OCI-LY3 (cell line): ENCODE measurements at regions not wholly inside any gene's neighbourhood (a gene's known extent, or its start where the extent isn't known, plus 50 kb on each side); places are given as distances from the start of the nearest gene placed in this dataset.

Source experiments
- H2AFZ ChIP-seq: fragments of 200-600, 300-600 bp; shearing (Covaris generic); 2 replicates; pipeline ENCODE4 v1.6.0; 2014; ENCODE audit warnings: antibody characterized with exemption, low read depth, low read length
- H3K27ac ChIP-seq: fragments of 200-600, 300-600 bp; sonication (generic); 2 replicates; pipeline ENCODE4 v1.5.1; 2014; ENCODE audit warnings: mild to moderate bottlenecking, low read length, moderate library complexity, mixed read lengths
- H3K27me3 ChIP-seq: fragments of 200-600, 300-600 bp; sonication (generic); 2 replicates; pipeline ENCODE4 v1.6.1; 2014; ENCODE audit warnings: low read depth, low read length, mixed read lengths
- H3K36me3 ChIP-seq: fragments of 200-600, 300-600 bp; sonication (generic); replicated peaks from 2 replicates; pipeline ENCODE3; 2014; ENCODE audit warnings: low read depth, low read length, mixed read lengths
- H3K4me1 ChIP-seq: fragments of 300-600, 200-600 bp; sonication (generic); 2 replicates; pipeline ENCODE4 v1.6.1; 2014; ENCODE audit warnings: low read length, mixed read lengths
- H3K4me2 ChIP-seq: fragments of 200-600, 300-600 bp; sonication (generic); 2 replicates; pipeline ENCODE4 v1.6.1; 2014; ENCODE audit warnings: low read length, mixed read lengths
- H3K4me3 ChIP-seq: fragments of 300-600, 200-600 bp; sonication (generic); 2 replicates; pipeline ENCODE4 v1.5.1; 2014; ENCODE audit warnings: antibody characterized with exemption, mild to moderate bottlenecking, low read length, moderate library complexity
- H3K79me2 ChIP-seq: fragments of 300-600, 200-600 bp; shearing (Covaris generic); 2 replicates; pipeline ENCODE4 v1.6.1; 2014; ENCODE audit warnings: mild to moderate bottlenecking, low read length, mixed read lengths
- H3K9ac ChIP-seq: fragments of 300-600, 200-600 bp; shearing (Covaris generic); 2 replicates; pipeline ENCODE4 v1.6.0; 2014; ENCODE audit warnings: mild to moderate bottlenecking, low read length, moderate library complexity
- H3K9me3 ChIP-seq: fragments of 200-600, 300-600 bp; shearing (Covaris generic); 2 replicates; pipeline ENCODE4 v1.6.1; 2014; ENCODE audit warnings: low read length, mixed read lengths; ENCODE audit not compliant: insufficient read depth
- H4K20me1 ChIP-seq: fragments of 200-600, 300-600 bp; sonication (generic); 2 replicates; pipeline ENCODE4 v1.6.1; 2016; ENCODE audit warnings: low read length, mixed read lengths; ENCODE audit not compliant: insufficient read depth
- CTCF ChIP-seq: fragments of 200-600, 300-600 bp; sonication (generic); IDR thresholded peaks from 2 replicates; pipeline ENCODE4 v1.5.1; 2014; ENCODE audit warnings: antibody characterized with exemption, low read length, low read depth
- EZH2phosphoT487 ChIP-seq: fragments of 200-600 bp; shearing (Covaris generic); IDR thresholded peaks from 2 replicates; pipeline ENCODE4 v1.6.1; 2018; ENCODE audit warnings: antibody characterized with exemption, mixed run types, low read depth

GRCh38 chr4:35175487-35175886, 1068.8 kb downstream of the ARAP2 start:
- Histone ChIP-seq H3K27me3 (no peaks in the 10 kb centered on the region), H3K4me2 (no peak overlapping the region)
- TF ChIP-seq EZH2phosphoT487 (no peak), CTCF (no peak)

GRCh38 chr4:35175894-35176293, 1068.4 kb downstream of the ARAP2 start:
- no peak overlapping the region for H3K9ac ChIP-seq
- no peak overlapping the region for H2AFZ ChIP-seq
- no peaks in the 10 kb centered on the region for H3K27me3 ChIP-seq
- no peak overlapping the region for H3K4me2 ChIP-seq
- no peaks in the 10 kb centered on the region for H3K9me3 ChIP-seq
- no peak overlapping the region for H3K4me3 ChIP-seq
- no peaks in the 10 kb centered on the region for H4K20me1 ChIP-seq
- TF ChIP-seq EZH2phosphoT487 (no peak), CTCF (no peak)
- H3K4me1 ChIP-seq: no peaks in the 10 kb centered on the region
- no peaks in the 10 kb centered on the region for H3K36me3 ChIP-seq
- no peak overlapping the region for H3K27ac ChIP-seq
- H3K79me2 ChIP-seq: no peaks in the 10 kb centered on the region

More at GRCh38 chr4:35175487-35175886, 1068.8 kb downstream of the ARAP2 start:
- H3K36me3 ChIP-seq: no peaks in the 10 kb centered on the region
- no peaks in the 10 kb centered on the region for H3K9me3 ChIP-seq
- no peak overlapping the region for H3K4me3 ChIP-seq
- H3K27ac ChIP-seq: no peak overlapping the region
- H3K4me1 ChIP-seq: no peaks in the 10 kb centered on the region
- H3K9ac ChIP-seq: no peak overlapping the region
- H2AFZ ChIP-seq: no peak overlapping the region
- no peaks in the 10 kb centered on the region for H4K20me1 ChIP-seq
- H3K79me2 ChIP-seq: no peaks in the 10 kb centered on the region

GRCh38 chr4:35182451-35182850, 1061.9 kb downstream of the ARAP2 start:
- H3K9ac ChIP-seq: no peak overlapping the region
- no peaks in the 10 kb centered on the region for H4K20me1 ChIP-seq
- H3K27me3 ChIP-seq: no peaks in the 10 kb centered on the region
- H3K4me2 ChIP-seq: no peak overlapping the region
- H3K79me2 ChIP-seq: no peaks in the 10 kb centered on the region
- TF ChIP-seq CTCF (no peak), EZH2phosphoT487 (no peak)
- H2AFZ ChIP-seq: no peak overlapping the region
- H3K4me3 ChIP-seq: no peak overlapping the region
- H3K9me3 ChIP-seq: no peaks in the 10 kb centered on the region
- no peak overlapping the region for H3K27ac ChIP-seq
- peaks cover 8% of the 10 kb centered on the region for H3K4me1 ChIP-seq
- H3K36me3 ChIP-seq: no peaks in the 10 kb centered on the region

GRCh38 chr4:35189988-35190613, 1054.2 kb downstream of the ARAP2 start:
- H3K9me3 ChIP-seq: no peaks in the 10 kb centered on the region
- no peaks in the 10 kb centered on the region for H4K20me1 ChIP-seq
- no peaks in the 10 kb centered on the region for H3K27me3 ChIP-seq
- TF ChIP-seq EZH2phosphoT487 (no peak), CTCF (no peak)
- H3K4me3 ChIP-seq: no peak overlapping the region
- H3K4me1 ChIP-seq: peaks cover 20% of the 10 kb centered on the region
- H3K4me2 ChIP-seq: no peak overlapping the region
- H3K27ac ChIP-seq: no peak overlapping the region
- no peak overlapping the region for H3K9ac ChIP-seq
- no peaks in the 10 kb centered on the region for H3K36me3 ChIP-seq
- H2AFZ ChIP-seq: no peak overlapping the region
- no peaks in the 10 kb centered on the region for H3K79me2 ChIP-seq
